Astrocyte of the spinal cord (primary cell): ENCODE measurements at regions not wholly inside any gene's neighbourhood (a gene's known extent, or its start where the extent isn't known, plus 50 kb on each side); places are given as distances from the start of the nearest gene placed in this dataset.

ENCODE experiments used
- DNase-seq: peaks from one replicate; pipeline ENCODE4 v3.0.0; 2011; ENCODE audit warnings: low read depth, low spot score
- H3K4me3 ChIP-seq: 2 replicates; pipeline ENCODE4 v1.5.1; 2011; ENCODE audit warnings: low read depth, mild to moderate bottlenecking, low read length, moderate library complexity
- CTCF ChIP-seq: IDR thresholded peaks from 2 replicates; pipeline ENCODE4 v1.5.1; 2012; ENCODE audit warnings: low read depth, mild to moderate bottlenecking, low read length, inconsistent platforms
- in situ Hi-C: cut with HindIII; loops from 2 replicates; pipeline ENCODE4 v1.10.0; 2017; ENCODE audit warnings: low sequenced_read_pairs

GRCh38 chr5:116359592-116359991 lies 215.0 kb downstream of the SEMA6A start:
- in situ Hi-C loops, result no loop called here
- TF ChIP-seq CTCF, result no peak
- no peak overlapping the region for H3K4me3 ChIP-seq
- DNase-seq, result no peak

GRCh38 chr5:116358911-116359418 lies 215.7 kb downstream of the SEMA6A start:
- DNase-seq, result no peak
- no peak overlapping the region for H3K4me3 ChIP-seq
- TF ChIP-seq CTCF, result no peak
- in situ Hi-C loops, result no loop called here

GRCh38 chr5:116358015-116358523 lies 216.6 kb downstream of the SEMA6A start:
- no peak for DNase-seq
- TF ChIP-seq CTCF, result no peak
- in situ Hi-C loops, result no loop called here
- H3K4me3 ChIP-seq, result no peak overlapping the region

GRCh38 chr5:116355819-116356601 lies 218.6 kb downstream of the SEMA6A start:
- H3K4me3 ChIP-seq, result no peak overlapping the region
- in situ Hi-C loops, result no loop called here
- TF ChIP-seq CTCF, result no peak
- DNase-seq, result no peak

- in situ Hi-C loops, result no loop called here
- TF ChIP-seq CTCF, result no peak
- no peak overlapping the region for H3K4me3 ChIP-seq
- no peak for DNase-seq
Measured at GRCh38 chr5:116354699-116355098, 219.9 kb downstream of the SEMA6A start.

GRCh38 chr5:116347657-116348056 lies 227.0 kb downstream of the SEMA6A start:
- TF ChIP-seq CTCF, result no peak
- DNase-seq, result no peak
- in situ Hi-C loops, result no loop called here
- H3K4me3 ChIP-seq, result no peak overlapping the region
